Breast epithelium (tissue), 3 donors: ENCODE measurements at regions not wholly inside any gene's neighbourhood (a gene's known extent, or its start where the extent isn't known, plus 50 kb on each side); places are given as distances from the start of the nearest gene placed in this dataset.

ENCODE experiments used
- POLR2AphosphoS5 ChIP-seq, 3 donors: sonication (generic); formaldehyde crosslinking; IDR thresholded peaks; one replicate each; pipeline ENCODE4 v1.6.1; 2017; ENCODE audit warnings: antibody characterized with exemption in 3 of 3
- TF ChIP-seq, protein P1 (sequence below), 3 donors: fragments of 450-650 bp; IDR thresholded peaks; one replicate each; pipeline ENCODE4 v1.5.1; 2016 to 2017; ENCODE audit warnings: antibody characterized with exemption in 3 of 3, mild to moderate bottlenecking in 3 of 3, moderate library complexity in 3 of 3

DNA sequence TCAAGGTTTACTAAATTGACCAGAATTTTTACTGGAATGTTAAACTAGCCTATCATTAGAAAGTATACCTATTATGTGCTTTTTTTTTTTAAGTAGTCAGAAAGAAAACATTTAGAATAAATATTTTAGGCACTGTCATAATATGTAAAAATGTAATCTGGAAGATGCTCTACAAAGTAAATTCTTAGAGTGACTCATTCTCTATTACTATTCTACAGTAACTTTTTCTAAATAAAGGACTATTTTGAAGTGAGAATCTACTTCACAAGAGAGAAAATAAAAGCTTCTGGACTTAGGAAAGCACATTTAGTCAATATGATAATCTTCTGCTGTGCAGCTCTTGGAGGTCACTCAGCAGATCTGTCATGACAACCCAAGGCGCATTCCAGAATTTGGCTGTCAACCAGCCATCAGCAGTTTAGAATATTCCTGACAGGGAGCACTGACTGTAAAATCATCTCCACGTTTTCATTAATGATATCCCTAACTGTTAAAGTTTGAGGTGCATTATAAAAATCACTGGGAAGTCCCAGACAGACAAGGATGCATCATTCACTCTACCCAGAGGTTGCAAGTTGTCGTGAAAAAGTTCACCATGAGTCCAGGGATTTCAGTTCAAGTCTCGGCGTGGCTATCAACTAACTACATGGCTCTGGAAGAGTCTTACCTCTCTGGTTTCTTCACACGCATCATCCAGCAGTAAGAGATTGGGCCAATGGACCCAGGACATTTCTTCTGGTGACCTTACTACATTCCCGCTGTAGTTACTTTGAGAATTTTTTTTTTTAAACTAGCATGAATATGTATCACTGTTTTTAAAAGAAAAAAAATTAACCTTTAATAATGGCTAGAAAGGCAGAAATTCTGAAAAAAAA lies 374.9 kb downstream of the GJA1 start:
- TF ChIP-seq, protein P1, sequence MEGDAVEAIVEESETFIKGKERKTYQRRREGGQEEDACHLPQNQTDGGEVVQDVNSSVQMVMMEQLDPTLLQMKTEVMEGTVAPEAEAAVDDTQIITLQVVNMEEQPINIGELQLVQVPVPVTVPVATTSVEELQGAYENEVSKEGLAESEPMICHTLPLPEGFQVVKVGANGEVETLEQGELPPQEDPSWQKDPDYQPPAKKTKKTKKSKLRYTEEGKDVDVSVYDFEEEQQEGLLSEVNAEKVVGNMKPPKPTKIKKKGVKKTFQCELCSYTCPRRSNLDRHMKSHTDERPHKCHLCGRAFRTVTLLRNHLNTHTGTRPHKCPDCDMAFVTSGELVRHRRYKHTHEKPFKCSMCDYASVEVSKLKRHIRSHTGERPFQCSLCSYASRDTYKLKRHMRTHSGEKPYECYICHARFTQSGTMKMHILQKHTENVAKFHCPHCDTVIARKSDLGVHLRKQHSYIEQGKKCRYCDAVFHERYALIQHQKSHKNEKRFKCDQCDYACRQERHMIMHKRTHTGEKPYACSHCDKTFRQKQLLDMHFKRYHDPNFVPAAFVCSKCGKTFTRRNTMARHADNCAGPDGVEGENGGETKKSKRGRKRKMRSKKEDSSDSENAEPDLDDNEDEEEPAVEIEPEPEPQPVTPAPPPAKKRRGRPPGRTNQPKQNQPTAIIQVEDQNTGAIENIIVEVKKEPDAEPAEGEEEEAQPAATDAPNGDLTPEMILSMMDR (IDR thresholded peaks at IDR 0.05), result no peak
- TF ChIP-seq POLR2AphosphoS5 (IDR thresholded peaks at IDR 0.05), result no peak
